Lung (tissue), 11 donors: ENCODE measurements at regions not wholly inside any gene's neighbourhood (a gene's known extent, or its start where the extent isn't known, plus 50 kb on each side); places are given as distances from the start of the nearest gene placed in this dataset.
A peak's percentile ranks its signal among the peaks of the same experiment; 100 is the strongest.

ENCODE experiments used
- ATAC-seq: fragments of 200-7000 bp; cut with Tn5 transposase; one replicate; pipeline ENCODE4 v1.9.1; 2020; ENCODE audit warnings: moderate number of reproducible peaks; ENCODE audit not compliant: insufficient read depth, low FRiP score
- DNase-seq, 3 donors: peaks; one replicate each; pipeline ENCODE4 v3.0.0-alpha.2; 2013 to 2017
- H3K27ac ChIP-seq, 2 donors: one replicate each; pipeline ENCODE4 v1.5.1; 2013; ENCODE audit warnings: mild to moderate bottlenecking in 2 of 2, moderate library complexity in 2 of 2, control low read depth in 1 of 2, inconsistent platforms in 1 of 2, low read depth in 1 of 2, low read length in 1 of 2
- H3K27me3 ChIP-seq, 3 donors: one replicate each; pipeline ENCODE4 v1.5.1; 2013; ENCODE audit warnings: low read length in 2 of 3; ENCODE audit not compliant: control insufficient read depth in 3 of 3, insufficient read depth in 3 of 3
- H3K36me3 ChIP-seq, 4 donors: one replicate each; pipeline ENCODE4 v1.5.1; 2013; ENCODE audit warnings: low read length in 4 of 4, mild to moderate bottlenecking in 1 of 4, moderate library complexity in 1 of 4; ENCODE audit not compliant: control insufficient read depth in 4 of 4, insufficient read depth in 4 of 4
- H3K4me1 ChIP-seq, 5 donors: one replicate each; pipeline ENCODE4 v1.5.1; 2013; ENCODE audit warnings: low read length in 5 of 5, mild to moderate bottlenecking in 2 of 5, moderate library complexity in 1 of 5; ENCODE audit not compliant: control insufficient read depth in 5 of 5, insufficient read depth in 5 of 5
- H3K4me3 ChIP-seq: one replicate; pipeline ENCODE4 v1.5.1; 2013; ENCODE audit warnings: mild to moderate bottlenecking, control low read depth, moderate library complexity
- H3K9ac ChIP-seq, 2 donors: one replicate each; pipeline ENCODE4 v1.5.1; 2013; ENCODE audit warnings: low read length in 2 of 2, control low read depth in 1 of 2; ENCODE audit not compliant: insufficient read depth in 1 of 2
- H3K9me3 ChIP-seq, 4 donors: one replicate each; pipeline ENCODE4 v1.5.1; 2013; ENCODE audit warnings: low read length in 3 of 4, mild to moderate bottlenecking in 1 of 4, moderate library complexity in 1 of 4; ENCODE audit not compliant: control insufficient read depth in 4 of 4, insufficient read depth in 3 of 4
- WGBS, 2 donors: extraction: QIAGEN DNeasy Blood & Tissue Kit; methylation state at CpG; one replicate each; pipeline ENCODE4 v1.1.7; 2013; 5-methylcytosine and 5-hydroxymethylcytosine counted together
- TF ChIP-seq, protein P1 (sequence below): IDR thresholded peaks from 2 replicates; pipeline ENCODE4 v1.5.1; 2012; ENCODE audit warnings: mild to moderate bottlenecking; ENCODE audit errors: control extremely low read depth, extremely low read depth
- donor health status: control.
- donor health status: control.
- donor health status: Bipolar disorder and iron deficiency.
- donor health status: healthy.
- donor health status: DM: yes; HTN: yes; CAD: no.

DNA sequence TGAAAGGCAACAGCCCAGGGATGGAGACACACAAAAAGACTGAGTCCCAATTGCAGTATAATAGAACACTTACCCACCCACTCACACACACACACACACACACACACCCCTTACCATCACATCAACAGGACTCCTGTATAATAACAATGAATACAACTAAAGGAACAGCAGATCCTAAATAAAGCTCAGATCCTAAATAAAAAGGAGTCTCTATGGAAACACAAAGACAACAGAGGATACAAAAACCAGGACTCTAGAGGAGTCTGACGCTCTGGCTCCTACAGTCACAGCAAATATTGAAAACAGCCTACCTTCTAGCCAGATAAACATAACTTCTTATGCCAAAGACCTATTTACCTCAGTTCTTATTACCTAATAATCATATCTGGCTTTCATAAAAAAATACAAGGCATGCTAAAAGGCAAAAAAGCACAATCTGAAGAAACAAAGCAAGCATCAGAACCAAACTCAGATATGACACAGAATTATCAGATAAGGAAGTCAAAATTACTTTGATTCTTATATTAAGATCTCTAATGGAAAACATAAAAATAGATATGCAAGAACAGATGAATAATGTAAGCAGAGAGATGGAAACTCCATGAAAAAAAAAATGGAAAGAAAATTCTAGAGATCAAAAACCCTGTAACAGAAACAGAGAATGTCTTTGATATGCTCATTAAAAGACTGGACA is 134.9 kb downstream of the MMUT start:
- no peak for ATAC-seq

DNA sequence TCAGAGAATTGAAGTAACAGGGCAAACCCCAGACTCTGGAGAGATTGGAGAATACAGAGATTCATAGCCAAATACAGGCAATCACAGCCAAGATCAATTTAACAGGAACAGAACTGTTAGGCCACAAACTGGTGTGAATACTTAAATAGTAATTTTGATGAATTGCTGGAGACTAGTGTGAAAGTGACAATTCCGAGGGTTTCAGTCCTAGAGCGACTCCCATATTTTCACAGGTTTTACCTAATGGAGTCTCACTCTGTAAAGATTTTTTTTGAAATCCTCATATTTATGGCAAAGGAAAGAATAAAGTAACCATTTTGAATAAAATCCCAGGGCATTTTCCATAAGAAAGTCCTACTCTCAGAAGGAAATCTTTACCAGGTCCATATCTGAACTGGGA is 135.5 kb downstream of the MMUT start:
- no peaks in the 10 kb centered on the region for H3K36me3 ChIP-seq
- no peaks in the 10 kb centered on the region for H3K27me3 ChIP-seq
- peaks cover 0 to 41% (median 11%) of the 10 kb centered on the region in 5 donors for H3K4me1 ChIP-seq
- no peak overlapping the region for H3K9ac ChIP-seq
- no peaks in the 10 kb centered on the region for H3K9me3 ChIP-seq
- TF ChIP-seq, protein P1, sequence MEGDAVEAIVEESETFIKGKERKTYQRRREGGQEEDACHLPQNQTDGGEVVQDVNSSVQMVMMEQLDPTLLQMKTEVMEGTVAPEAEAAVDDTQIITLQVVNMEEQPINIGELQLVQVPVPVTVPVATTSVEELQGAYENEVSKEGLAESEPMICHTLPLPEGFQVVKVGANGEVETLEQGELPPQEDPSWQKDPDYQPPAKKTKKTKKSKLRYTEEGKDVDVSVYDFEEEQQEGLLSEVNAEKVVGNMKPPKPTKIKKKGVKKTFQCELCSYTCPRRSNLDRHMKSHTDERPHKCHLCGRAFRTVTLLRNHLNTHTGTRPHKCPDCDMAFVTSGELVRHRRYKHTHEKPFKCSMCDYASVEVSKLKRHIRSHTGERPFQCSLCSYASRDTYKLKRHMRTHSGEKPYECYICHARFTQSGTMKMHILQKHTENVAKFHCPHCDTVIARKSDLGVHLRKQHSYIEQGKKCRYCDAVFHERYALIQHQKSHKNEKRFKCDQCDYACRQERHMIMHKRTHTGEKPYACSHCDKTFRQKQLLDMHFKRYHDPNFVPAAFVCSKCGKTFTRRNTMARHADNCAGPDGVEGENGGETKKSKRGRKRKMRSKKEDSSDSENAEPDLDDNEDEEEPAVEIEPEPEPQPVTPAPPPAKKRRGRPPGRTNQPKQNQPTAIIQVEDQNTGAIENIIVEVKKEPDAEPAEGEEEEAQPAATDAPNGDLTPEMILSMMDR: no peak
- H3K27ac ChIP-seq: no peak overlapping the region
- no peak for ATAC-seq
- WGBS, 2 donors: 91 to 99% methylated on average over 2 of the region's 2 CpGs
- H3K4me3 ChIP-seq: no peak overlapping the region
- no peak for DNase-seq

More for the DNA sequence above, 134.9 kb downstream of the MMUT start:
- peaks cover 0 to 41% (median 11%) of the 10 kb centered on the region in 5 donors for H3K4me1 ChIP-seq
- no peak overlapping the region for H3K27ac ChIP-seq
- no peaks in the 10 kb centered on the region for H3K27me3 ChIP-seq
- TF ChIP-seq, protein P1: no peak
- no peak overlapping the region for H3K4me3 ChIP-seq
- no peaks in the 10 kb centered on the region for H3K36me3 ChIP-seq
- H3K9ac ChIP-seq: no peak overlapping the region
- peak; percentile 19 to 76 (median 49) for DNase-seq
- WGBS, 2 donors: 65 to 85% methylated on average over 1 of the region's 1 CpG
- no peaks in the 10 kb centered on the region for H3K9me3 ChIP-seq

DNA sequence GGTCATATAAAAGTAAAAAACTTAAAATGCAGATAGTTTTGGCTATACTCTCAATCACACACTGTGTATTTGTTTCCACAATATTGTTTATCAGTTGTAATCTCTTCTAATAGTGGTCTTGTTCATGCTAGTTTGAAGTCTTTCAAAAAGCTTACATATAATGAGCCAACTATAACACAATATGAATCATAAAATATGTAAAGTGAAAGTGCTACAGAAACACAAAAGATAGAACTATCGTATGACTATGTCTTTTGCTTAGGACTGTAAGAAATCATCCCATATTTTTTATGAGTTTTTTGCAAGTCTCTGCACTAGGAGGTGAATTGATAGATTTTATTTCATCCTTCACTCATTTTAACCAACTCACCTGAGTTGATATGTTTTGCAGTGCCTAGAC is 136.0 kb downstream of the MMUT start:
- Histone ChIP-seq H3K4me3 (no peak overlapping the region), H3K9me3 (no peaks in the 10 kb centered on the region), H3K36me3 (no peaks in the 10 kb centered on the region), H3K9ac (no peak overlapping the region), H3K27me3 (no peaks in the 10 kb centered on the region), H3K27ac (no peak overlapping the region), H3K4me1 (peaks cover 0 to 41% (median 11%) of the 10 kb centered on the region in 5 donors)
- peak in 2 of 3 donors; percentile 40 to 42 for DNase-seq
- 67 to 69% methylated on average over 1 of the region's 1 CpG for WGBS, 2 donors
- no peak for ATAC-seq
- TF ChIP-seq, protein P1: no peak
